OCI-LY7 (cell line): ENCODE measurements at regions not wholly inside any gene's neighbourhood (a gene's known extent, or its start where the extent isn't known, plus 50 kb on each side); places are given as distances from the start of the nearest gene placed in this dataset.

Experiments used
- EZH2phosphoT487 ChIP-seq: fragments of 200-600 bp; sonication (generic); IDR thresholded peaks from 2 replicates; pipeline ENCODE4 v1.6.1; 2018; ENCODE audit warnings: low read depth, borderline replicate concordance, mild to moderate bottlenecking, mixed run types, antibody characterized with exemption, low read length, moderate library complexity, mixed read lengths
- TF ChIP-seq, protein P1 (sequence below): fragments of 200-600 bp; sonication (generic); conservative IDR thresholded peaks from 2 replicates; pipeline ENCODE4 v1.5.1; 2014; ENCODE audit warnings: mild to moderate bottlenecking, antibody characterized with exemption, low read length, moderate library complexity, mixed read lengths

GRCh38 chr14:48614003-48614402 lies 938.6 kb upstream of the MDGA2 start:
- TF ChIP-seq, protein P1, sequence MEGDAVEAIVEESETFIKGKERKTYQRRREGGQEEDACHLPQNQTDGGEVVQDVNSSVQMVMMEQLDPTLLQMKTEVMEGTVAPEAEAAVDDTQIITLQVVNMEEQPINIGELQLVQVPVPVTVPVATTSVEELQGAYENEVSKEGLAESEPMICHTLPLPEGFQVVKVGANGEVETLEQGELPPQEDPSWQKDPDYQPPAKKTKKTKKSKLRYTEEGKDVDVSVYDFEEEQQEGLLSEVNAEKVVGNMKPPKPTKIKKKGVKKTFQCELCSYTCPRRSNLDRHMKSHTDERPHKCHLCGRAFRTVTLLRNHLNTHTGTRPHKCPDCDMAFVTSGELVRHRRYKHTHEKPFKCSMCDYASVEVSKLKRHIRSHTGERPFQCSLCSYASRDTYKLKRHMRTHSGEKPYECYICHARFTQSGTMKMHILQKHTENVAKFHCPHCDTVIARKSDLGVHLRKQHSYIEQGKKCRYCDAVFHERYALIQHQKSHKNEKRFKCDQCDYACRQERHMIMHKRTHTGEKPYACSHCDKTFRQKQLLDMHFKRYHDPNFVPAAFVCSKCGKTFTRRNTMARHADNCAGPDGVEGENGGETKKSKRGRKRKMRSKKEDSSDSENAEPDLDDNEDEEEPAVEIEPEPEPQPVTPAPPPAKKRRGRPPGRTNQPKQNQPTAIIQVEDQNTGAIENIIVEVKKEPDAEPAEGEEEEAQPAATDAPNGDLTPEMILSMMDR: no peak
- TF ChIP-seq EZH2phosphoT487: no peak
